Inflammatory macrophage (primary cell): ENCODE measurements at regions not wholly inside any gene's neighbourhood (a gene's known extent, or its start where the extent isn't known, plus 50 kb on each side); places are given as distances from the start of the nearest gene placed in this dataset.
A peak's percentile ranks its signal among the peaks of the same experiment; 100 is the strongest.

Experiments
- DNase-seq, 2 donors: peaks; one replicate each; pipeline ENCODE4 v3.0.0-alpha.2; 2020 to 2022

GRCh38 chr6:87799651-87800050 lies 97.6 kb upstream of the AKIRIN2 start:
- DNase-seq: no peak

- no peak for DNase-seq
Observed at GRCh38 chr6:87798393-87799278, 96.6 kb upstream of the AKIRIN2 start.

DNA sequence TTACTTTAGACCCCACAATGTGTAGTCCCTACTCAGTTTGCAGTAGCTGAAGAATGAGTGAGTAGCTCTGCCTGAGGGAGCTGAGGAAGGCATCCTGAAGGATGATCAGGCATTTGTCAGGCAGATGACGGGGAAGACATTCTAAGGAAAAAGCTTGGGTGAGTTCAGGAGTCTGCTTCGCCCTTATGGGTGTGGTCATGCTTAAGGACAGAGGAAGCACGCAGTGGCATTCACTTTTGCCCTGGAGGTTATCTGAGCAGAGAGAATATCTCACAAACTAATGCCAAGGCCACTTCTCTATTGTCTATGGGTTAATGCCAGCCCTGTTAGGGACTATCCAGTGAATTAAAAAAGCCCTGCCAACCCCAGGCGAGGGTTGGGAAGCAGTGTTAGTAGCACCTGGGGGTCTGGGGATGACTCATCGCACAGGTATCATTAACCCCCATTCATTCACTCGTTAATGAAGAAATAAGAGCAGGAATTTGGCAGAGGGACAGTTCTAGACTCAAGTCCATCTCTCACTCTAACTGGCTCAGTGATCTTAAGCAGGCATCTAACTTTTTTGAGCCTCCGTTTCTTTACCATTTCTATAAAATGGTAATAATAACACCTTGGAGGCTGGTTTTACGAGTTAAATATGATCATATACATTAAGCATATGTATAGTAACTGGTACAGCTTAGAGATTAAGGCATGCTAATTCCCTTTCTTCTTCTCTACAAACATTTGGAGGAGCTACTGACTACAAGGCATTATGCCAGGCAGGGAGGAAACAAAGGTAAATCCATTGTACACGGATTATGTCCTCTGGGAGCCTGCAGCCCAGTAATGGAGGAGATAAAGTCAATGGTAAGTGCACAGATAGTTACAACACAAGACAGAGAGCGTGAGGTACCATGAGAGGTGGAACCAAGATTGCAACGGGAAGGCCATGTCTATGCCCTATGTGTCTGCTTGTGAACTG lies 93.2 kb upstream of the AKIRIN2 start:
- DNase-seq: peak in 1 of 2 donors; percentile 2

DNA sequence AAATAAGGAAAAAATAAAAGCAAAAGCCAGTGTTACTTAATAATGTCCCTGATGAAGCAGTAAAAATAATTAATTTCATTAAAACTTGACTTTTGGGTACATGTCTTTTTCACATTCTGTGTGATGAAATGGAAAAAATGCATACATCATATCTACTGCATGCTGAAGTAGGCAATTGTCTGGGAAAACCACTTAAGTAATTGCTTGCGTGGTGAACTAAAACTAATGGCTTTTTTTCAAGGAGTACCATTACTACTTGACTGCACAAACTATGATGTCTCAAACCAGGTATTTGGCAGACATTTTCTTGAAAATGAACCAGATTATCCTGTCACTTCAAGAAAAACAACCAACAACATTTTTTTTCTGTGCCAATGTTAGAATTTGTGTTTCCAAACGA lies 91.3 kb upstream of the AKIRIN2 start:
- DNase-seq: no peak

GRCh38 chr6:87791982-87792381 lies 89.9 kb upstream of the AKIRIN2 start:
- no peak for DNase-seq

GRCh38 chr6:87791485-87791884 lies 89.5 kb upstream of the AKIRIN2 start:
- DNase-seq: no peak

GRCh38 chr6:87791029-87791428 lies 89.0 kb upstream of the AKIRIN2 start:
- DNase-seq: peak in 1 of 2 donors; percentile 15

GRCh38 chr6:87789900-87790290 lies 87.9 kb upstream of the AKIRIN2 start:
- no peak for DNase-seq

DNA sequence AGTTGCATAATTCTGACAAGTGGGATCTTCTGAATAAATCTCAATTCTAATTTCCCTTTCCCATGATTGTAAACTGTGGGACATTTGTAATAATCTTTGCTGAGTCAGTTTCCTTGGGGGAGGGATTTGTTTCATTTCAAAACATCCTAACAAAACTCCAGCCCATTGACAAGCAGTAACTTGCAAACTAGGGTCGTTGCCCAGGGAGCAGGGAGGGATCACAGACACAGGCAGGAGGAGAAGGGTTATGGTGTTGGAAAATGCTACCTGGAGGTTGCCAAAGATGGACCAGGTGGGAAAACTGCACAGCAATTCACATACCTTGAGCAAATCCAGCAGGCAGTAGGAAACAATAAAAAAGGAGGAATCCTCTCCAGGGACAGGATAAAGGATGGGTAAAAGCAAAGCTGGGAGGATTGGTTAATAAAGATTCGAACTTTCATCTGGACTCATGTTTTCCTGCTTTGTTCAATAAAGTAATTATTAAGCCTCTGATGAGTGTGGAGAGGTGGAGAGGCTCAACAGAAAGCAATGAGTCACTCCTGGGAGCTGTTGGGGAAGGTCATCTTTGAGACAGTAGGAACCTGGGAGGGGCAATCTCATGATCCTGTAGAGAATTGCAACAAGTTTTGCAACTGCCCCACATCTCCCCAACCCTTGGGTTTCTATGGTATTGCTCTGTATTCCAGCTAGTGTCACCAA lies 87.3 kb upstream of the AKIRIN2 start:
- peak; percentile 93 to 95 for DNase-seq

GRCh38 chr6:87788141-87788540 lies 86.1 kb upstream of the AKIRIN2 start:
- no peak for DNase-seq

- no peak for DNase-seq
Observed at GRCh38 chr6:87785229-87785862, 83.3 kb upstream of the AKIRIN2 start.

GRCh38 chr6:87784690-87785089 lies 82.7 kb upstream of the AKIRIN2 start:
- DNase-seq: no peak

DNA sequence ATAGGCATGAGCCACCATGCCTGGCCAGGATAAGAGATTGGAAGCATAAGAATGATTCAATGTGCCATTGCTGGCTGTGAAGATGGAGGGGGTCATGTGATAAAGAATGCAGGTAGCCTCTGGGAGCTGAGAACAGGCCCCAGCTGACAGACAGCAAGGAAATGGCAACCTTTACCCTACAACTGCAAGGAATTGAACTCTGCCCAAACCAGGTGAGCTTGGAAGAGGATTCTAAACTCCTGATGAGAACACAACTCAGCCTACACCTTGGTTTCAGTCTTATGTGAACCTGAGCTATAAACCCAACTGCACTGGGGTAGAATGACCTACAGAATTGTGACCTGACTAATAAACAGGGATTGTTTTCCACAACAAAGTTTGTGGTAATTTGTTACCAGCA lies 82.0 kb upstream of the AKIRIN2 start:
- DNase-seq: no peak

DNA sequence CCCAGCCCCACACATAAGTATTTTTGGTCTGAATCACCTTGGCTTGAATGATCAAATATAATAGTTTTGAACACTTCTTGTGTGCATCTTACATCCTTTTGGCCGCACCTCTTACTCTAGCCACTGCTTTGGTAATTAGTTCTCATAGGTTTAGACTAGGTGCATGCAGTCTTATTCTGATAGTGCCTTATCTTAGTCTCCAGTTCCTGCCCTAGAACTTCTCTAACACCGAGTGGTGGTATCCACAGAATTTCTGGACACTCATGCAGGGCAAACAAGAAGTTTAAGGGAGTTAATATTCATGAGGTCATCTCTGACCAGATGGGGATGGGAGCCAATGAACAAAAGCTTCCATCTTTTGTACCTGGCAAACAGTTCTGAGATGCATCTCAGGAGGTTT lies 77.5 kb upstream of the AKIRIN2 start:
- no peak for DNase-seq

DNA sequence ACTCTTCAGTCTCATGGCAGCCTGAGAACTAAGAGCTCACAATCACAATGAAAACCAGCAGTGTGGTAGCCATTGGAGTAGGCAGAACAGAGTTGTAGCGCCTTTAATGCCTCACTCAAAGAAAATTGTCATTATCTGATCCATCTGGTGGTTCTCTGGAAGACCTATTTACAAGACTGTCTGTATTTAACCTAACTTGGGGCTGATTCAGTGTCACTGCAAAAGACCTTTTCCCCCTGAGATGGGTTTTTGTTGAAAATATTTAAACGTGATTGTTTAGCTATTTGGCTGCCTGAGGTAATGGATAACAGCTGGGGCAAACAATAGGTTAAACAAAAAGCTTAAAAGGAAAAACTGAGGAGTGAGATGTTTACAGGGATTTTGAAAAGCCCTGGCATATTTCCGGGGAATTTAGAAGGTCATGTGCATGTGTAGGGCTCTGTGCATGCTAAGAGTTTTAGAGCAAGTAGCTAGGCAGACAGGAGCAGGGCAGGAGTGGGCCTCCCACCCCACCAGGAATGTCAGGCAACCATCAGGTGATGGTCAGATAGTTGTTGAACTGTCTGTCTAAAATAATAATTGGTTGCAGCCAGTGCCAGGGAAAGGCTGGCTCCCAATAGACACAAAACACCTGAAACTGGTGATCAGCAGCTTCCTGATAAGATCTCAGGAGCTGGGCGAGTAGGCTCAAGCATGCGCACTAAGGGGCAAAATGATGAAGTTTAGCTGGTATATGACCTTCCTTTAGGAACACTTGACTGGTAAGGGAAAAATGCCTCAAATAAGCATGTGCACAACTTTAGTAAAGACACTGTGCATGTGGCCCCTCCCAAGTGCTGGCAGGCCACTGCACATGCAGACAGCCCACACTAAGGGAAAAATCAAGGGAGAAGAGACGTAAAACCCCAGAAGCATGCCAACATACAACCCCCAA lies 70.8 kb upstream of the AKIRIN2 start:
- no peak for DNase-seq

GRCh38 chr6:87767478-87767877 lies 65.4 kb upstream of the AKIRIN2 start:
- DNase-seq: peak; percentile 38 to 39

GRCh38 chr6:87766211-87766610 lies 64.2 kb upstream of the AKIRIN2 start:
- no peak for DNase-seq

GRCh38 chr6:87763901-87764300 lies 61.9 kb upstream of the AKIRIN2 start:
- DNase-seq: no peak

- DNase-seq: no peak
Observed at GRCh38 chr6:87763276-87763675, 61.2 kb upstream of the AKIRIN2 start.

DNA sequence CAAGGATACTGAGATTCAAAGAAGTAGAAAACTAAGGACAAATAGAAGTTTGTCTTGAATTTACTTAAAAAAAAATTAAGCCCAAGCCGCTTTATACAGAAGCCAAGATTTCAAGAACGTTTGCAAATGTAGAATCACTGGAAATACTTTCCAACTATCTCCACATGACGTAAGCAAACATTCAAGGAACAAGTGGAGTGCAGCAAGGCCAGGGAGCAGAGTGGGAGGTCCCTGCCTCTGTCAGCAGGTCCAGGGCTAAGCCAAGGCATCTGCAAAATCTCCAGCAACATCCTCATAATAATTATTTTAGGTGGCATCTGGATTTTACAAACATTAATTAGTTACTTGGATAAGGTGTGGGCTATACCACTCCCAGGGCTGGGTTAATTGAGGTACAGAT lies 60.1 kb upstream of the AKIRIN2 start:
- no peak for DNase-seq

DNA sequence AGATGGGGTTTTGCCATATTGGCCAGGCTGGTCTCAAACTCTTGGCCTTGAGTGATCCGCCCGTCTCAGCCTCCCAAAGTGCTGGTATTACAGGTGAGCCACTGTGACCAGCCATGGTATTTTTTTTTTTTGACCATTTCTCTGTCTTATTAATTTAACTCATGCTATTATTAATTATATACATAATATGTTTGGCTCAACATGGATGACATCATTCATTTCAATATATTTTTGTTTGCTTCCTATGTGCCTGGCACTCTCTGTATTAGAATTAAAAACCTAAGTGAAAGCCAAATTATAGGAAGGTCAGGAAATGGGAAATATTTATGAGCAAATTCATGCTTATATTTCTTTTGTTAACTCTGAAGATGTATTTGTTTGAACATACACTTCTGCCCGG lies 55.8 kb upstream of the AKIRIN2 start:
- DNase-seq: no peak
